Neural progenitor cell (in vitro differentiated cells): ENCODE measurements at regions not wholly inside any gene's neighbourhood (a gene's known extent, or its start where the extent isn't known, plus 50 kb on each side); places are given as distances from the start of the nearest gene placed in this dataset.

Experiments
- CTCF ChIP-seq: fragments of 200-600 bp; sonication (generic); IDR thresholded peaks from 2 replicates; pipeline ENCODE4 v1.5.1; 2017; ENCODE audit warnings: antibody characterized with exemption, mild to moderate bottlenecking
- EZH2 ChIP-seq: fragments of 200-600 bp; sonication (generic); IDR thresholded peaks from 2 replicates; pipeline ENCODE4 v1.6.1; 2017; ENCODE audit warnings: antibody characterized with exemption, mild to moderate bottlenecking, moderate library complexity
- EZH2phosphoT487 ChIP-seq: fragments of 200-600 bp; sonication (generic); IDR thresholded peaks from 2 replicates; pipeline ENCODE4 v1.6.1; 2017; ENCODE audit warnings: antibody characterized with exemption

GRCh38 chr4:12689457-12689856 lies 794.7 kb downstream of the RAB28 start:
- TF ChIP-seq CTCF (no peak), EZH2 (no peak), EZH2phosphoT487 (no peak)
